Neural progenitor cell (in vitro differentiated cells): ENCODE measurements at regions not wholly inside any gene's neighbourhood (a gene's known extent, or its start where the extent isn't known, plus 50 kb on each side); places are given as distances from the start of the nearest gene placed in this dataset.

Experiments used
- DNase-seq: peaks from one replicate; pipeline ENCODE4 v3.0.0-alpha.2; 2016; ENCODE audit warnings: low spot score
- H2AFZ ChIP-seq: fragments of 200-600 bp; sonication (generic); replicated peaks from 2 replicates; pipeline ENCODE4 v1.6.1; 2016; ENCODE audit warnings: antibody characterized with exemption
- H3F3A ChIP-seq: fragments of 200-600 bp; sonication (generic); 2 replicates; pipeline ENCODE4 v1.6.1; 2016; ENCODE audit warnings: antibody characterized with exemption, low read depth
- H3K27ac ChIP-seq: fragments of 200-600 bp; sonication (generic); 2 replicates; pipeline ENCODE4 v1.5.1; 2016; ENCODE audit warnings: mild to moderate bottlenecking
- H3K27me3 ChIP-seq: fragments of 200-600 bp; sonication (generic); 2 replicates; pipeline ENCODE4 v1.6.1; 2016; ENCODE audit warnings: mild to moderate bottlenecking, moderate library complexity
- H3K36me3 ChIP-seq: fragments of 200-600 bp; sonication (generic); 2 replicates; pipeline ENCODE4 v1.5.1; 2016
- H3K4me1 ChIP-seq: fragments of 200-600 bp; sonication (generic); 2 replicates; pipeline ENCODE4 v1.6.1; 2016; ENCODE audit warnings: mixed run types
- H3K4me2 ChIP-seq: fragments of 200-600 bp; sonication (generic); 2 replicates; pipeline ENCODE4 v1.6.1; 2016
- H3K4me3 ChIP-seq: fragments of 200-600 bp; sonication (generic); 2 replicates; pipeline ENCODE4 v1.5.1; 2016
- H3K79me2 ChIP-seq: fragments of 200-600 bp; sonication (generic); 2 replicates; pipeline ENCODE4 v1.6.1; 2016; ENCODE audit warnings: low read depth
- H3K9ac ChIP-seq: fragments of 200-600 bp; sonication (generic); 2 replicates; pipeline ENCODE4 v1.6.1; 2016
- H3K9me3 ChIP-seq: fragments of 200-600 bp; sonication (generic); 2 replicates; pipeline ENCODE4 v1.5.1; 2016; ENCODE audit warnings: low read depth
- H4K20me1 ChIP-seq: fragments of 200-600 bp; sonication (generic); 2 replicates; pipeline ENCODE4 v1.6.1; 2016; ENCODE audit warnings: low read depth
- H3K27ac Mint-ChIP-seq: 3 replicates; pipeline ENCODE4 v1.8.0; 2021; ENCODE audit warnings: mixed read lengths
- H3K27me3 Mint-ChIP-seq: 2 replicates; pipeline ENCODE4 v1.8.0; 2022; ENCODE audit warnings: low read depth, mild to moderate bottlenecking, inconsistent platforms, moderate library complexity, mixed read lengths; ENCODE audit not compliant: insufficient read depth
- H3K36me3 Mint-ChIP-seq: 3 replicates; pipeline ENCODE4 v1.8.0; 2021; ENCODE audit warnings: mixed read lengths
- H3K4me1 Mint-ChIP-seq: 3 replicates; pipeline ENCODE4 v1.8.0; 2021; ENCODE audit warnings: mixed read lengths
- H3K4me3 Mint-ChIP-seq: 3 replicates; pipeline ENCODE4 v1.8.0; 2021; ENCODE audit warnings: mild to moderate bottlenecking, moderate library complexity, mixed read lengths
- H3K9me3 Mint-ChIP-seq: 3 replicates; pipeline ENCODE4 v1.8.0; 2020; ENCODE audit warnings: mixed read lengths
- EZH2 ChIP-seq: fragments of 200-600 bp; sonication (generic); IDR thresholded peaks from 2 replicates; pipeline ENCODE4 v1.6.1; 2017; ENCODE audit warnings: antibody characterized with exemption, mild to moderate bottlenecking, moderate library complexity
- EZH2phosphoT487 ChIP-seq: fragments of 200-600 bp; sonication (generic); IDR thresholded peaks from 2 replicates; pipeline ENCODE4 v1.6.1; 2017; ENCODE audit warnings: antibody characterized with exemption
- TF ChIP-seq, protein P1 (sequence below): fragments of 200-600 bp; sonication (generic); IDR thresholded peaks from 2 replicates; pipeline ENCODE4 v1.5.1; 2017; ENCODE audit warnings: antibody characterized with exemption, mild to moderate bottlenecking

DNA sequence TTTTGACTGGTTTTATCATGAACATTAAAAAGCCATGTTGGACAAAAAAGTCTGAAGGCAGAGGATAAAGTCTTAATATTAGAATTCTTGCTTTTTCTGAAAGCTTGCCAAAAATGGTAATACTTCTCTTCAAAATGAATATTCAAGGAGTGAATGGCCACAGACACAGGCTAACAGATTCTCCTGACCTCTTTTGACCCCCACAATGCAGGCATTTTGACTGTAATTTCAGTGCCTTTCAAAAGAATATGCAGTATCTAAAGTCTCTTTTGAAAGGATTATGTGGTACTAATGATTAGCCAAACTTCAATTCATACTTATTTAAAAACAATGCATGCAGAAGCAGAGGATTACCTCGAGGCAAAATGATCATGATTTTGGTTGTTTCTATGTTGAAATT is 557.8 kb upstream of the GCFC2 start:
- no peaks in the 10 kb centered on the region for H3K27me3 ChIP-seq
- H3K27ac ChIP-seq = no peak overlapping the region
- H3K4me1 Mint-ChIP-seq = peaks cover 23% of the 10 kb centered on the region
- no peaks in the 10 kb centered on the region for H3K9me3 ChIP-seq
- H3K4me3 Mint-ChIP-seq = no peak overlapping the region
- no peaks in the 10 kb centered on the region for H4K20me1 ChIP-seq
- H3K27me3 Mint-ChIP-seq = peaks cover 2% of the 10 kb centered on the region
- H2AFZ ChIP-seq = no peak overlapping the region
- no peaks in the 10 kb centered on the region for H3F3A ChIP-seq
- no peaks in the 10 kb centered on the region for H3K36me3 ChIP-seq
- H3K27ac Mint-ChIP-seq = peak overlapping the region; percentile 32
- H3K4me1 ChIP-seq = peaks cover 10% of the 10 kb centered on the region
- DNase-seq = no peak
- TF ChIP-seq EZH2phosphoT487 (no peak), EZH2 (no peak)
- TF ChIP-seq, protein P1, sequence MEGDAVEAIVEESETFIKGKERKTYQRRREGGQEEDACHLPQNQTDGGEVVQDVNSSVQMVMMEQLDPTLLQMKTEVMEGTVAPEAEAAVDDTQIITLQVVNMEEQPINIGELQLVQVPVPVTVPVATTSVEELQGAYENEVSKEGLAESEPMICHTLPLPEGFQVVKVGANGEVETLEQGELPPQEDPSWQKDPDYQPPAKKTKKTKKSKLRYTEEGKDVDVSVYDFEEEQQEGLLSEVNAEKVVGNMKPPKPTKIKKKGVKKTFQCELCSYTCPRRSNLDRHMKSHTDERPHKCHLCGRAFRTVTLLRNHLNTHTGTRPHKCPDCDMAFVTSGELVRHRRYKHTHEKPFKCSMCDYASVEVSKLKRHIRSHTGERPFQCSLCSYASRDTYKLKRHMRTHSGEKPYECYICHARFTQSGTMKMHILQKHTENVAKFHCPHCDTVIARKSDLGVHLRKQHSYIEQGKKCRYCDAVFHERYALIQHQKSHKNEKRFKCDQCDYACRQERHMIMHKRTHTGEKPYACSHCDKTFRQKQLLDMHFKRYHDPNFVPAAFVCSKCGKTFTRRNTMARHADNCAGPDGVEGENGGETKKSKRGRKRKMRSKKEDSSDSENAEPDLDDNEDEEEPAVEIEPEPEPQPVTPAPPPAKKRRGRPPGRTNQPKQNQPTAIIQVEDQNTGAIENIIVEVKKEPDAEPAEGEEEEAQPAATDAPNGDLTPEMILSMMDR = no peak
- no peak overlapping the region for H3K4me2 ChIP-seq
- no peak overlapping the region for H3K4me3 ChIP-seq
- no peaks in the 10 kb centered on the region for H3K79me2 ChIP-seq
- H3K9ac ChIP-seq = no peak overlapping the region
- H3K9me3 Mint-ChIP-seq = no peaks in the 10 kb centered on the region
- H3K36me3 Mint-ChIP-seq = no peaks in the 10 kb centered on the region

DNA sequence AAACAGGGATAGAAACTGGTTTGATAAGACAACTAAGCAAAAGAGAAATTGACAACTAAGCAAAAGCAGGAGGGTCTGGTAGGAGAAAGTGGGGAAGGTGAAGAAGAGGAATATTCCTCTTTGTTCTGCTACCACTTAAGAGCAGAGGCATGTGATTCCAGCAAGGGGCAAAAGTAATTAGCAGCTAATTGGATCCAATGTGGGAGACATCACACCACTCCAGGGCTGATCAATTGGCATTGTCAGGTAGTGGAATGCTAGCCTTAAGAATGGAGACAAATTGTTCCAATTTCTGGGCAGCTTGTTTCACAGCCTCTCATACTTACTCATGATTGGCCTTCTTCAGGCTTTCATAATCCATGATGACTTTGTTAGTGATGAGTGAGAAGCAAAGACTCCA is 547.1 kb upstream of the GCFC2 start:
- Mint-ChIP-seq H3K36me3 (no peaks in the 10 kb centered on the region), H3K27ac (no peak overlapping the region), H3K27me3 (peaks cover 2% of the 10 kb centered on the region), H3K4me1 (peaks cover 11% of the 10 kb centered on the region), H3K9me3 (no peaks in the 10 kb centered on the region), H3K4me3 (no peak overlapping the region)
- H4K20me1 ChIP-seq = no peaks in the 10 kb centered on the region
- no peaks in the 10 kb centered on the region for H3K36me3 ChIP-seq
- no peaks in the 10 kb centered on the region for H3K27me3 ChIP-seq
- H3K9ac ChIP-seq = no peak overlapping the region
- no peaks in the 10 kb centered on the region for H3K9me3 ChIP-seq
- H2AFZ ChIP-seq = no peak overlapping the region
- no peaks in the 10 kb centered on the region for H3K79me2 ChIP-seq
- TF ChIP-seq EZH2phosphoT487 (no peak), EZH2 (no peak)
- TF ChIP-seq, protein P1 = no peak
- DNase-seq = no peak
- no peak overlapping the region for H3K27ac ChIP-seq
- H3K4me3 ChIP-seq = no peak overlapping the region
- H3F3A ChIP-seq = no peaks in the 10 kb centered on the region
- H3K4me1 ChIP-seq = peaks cover 5% of the 10 kb centered on the region
- H3K4me2 ChIP-seq = no peak overlapping the region

DNA sequence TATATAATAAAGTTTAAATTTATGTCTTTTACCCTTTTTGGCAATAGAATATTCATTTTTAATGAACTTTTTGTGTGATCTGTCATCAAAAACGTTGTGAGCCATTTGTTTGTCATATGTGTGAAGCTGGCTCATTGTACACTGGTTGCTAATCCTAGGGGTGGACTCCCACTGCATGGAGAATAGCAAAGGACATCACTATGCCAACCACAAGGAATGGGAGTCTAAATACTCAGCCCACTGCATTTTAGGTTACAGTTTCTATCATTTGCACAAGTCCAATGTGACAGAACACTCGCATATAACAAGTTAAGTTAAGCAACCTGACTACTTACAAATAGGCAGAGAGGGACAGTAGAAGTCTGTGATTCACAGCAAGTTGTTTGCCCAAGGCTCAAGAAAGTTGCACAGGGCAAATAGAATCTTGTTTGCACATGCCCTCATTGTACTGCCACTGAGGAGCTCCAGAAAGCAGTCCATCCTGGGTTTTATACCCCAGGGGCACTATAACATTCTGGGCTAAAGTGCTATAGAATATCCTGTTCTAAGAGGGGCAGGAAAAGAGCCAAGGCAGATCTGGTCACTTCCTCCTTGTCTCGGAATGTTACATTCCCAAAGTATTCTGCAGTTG is 545.9 kb upstream of the GCFC2 start:
- H3K79me2 ChIP-seq = no peaks in the 10 kb centered on the region
- Mint-ChIP-seq H3K9me3 (no peaks in the 10 kb centered on the region), H3K36me3 (no peaks in the 10 kb centered on the region), H3K27ac (no peak overlapping the region), H3K27me3 (peaks cover 2% of the 10 kb centered on the region), H3K4me1 (peaks cover 11% of the 10 kb centered on the region), H3K4me3 (no peak overlapping the region)
- H4K20me1 ChIP-seq = no peaks in the 10 kb centered on the region
- no peak overlapping the region for H3K4me2 ChIP-seq
- no peaks in the 10 kb centered on the region for H3K27me3 ChIP-seq
- DNase-seq = no peak
- H3K36me3 ChIP-seq = no peaks in the 10 kb centered on the region
- TF ChIP-seq EZH2phosphoT487 = no peak
- TF ChIP-seq EZH2 = no peak
- TF ChIP-seq, protein P1 = no peak
- H3F3A ChIP-seq = no peaks in the 10 kb centered on the region
- no peak overlapping the region for H3K9ac ChIP-seq
- no peak overlapping the region for H3K4me3 ChIP-seq
- H3K9me3 ChIP-seq = no peaks in the 10 kb centered on the region
- H2AFZ ChIP-seq = no peak overlapping the region
- H3K27ac ChIP-seq = no peak overlapping the region
- H3K4me1 ChIP-seq = peaks cover 5% of the 10 kb centered on the region
